ENCODE measurements at regions not wholly inside any gene's neighbourhood (a gene's known extent, or its start where the extent isn't known, plus 50 kb on each side); places are given as distances from the start of the nearest gene placed in this dataset.

DNA sequence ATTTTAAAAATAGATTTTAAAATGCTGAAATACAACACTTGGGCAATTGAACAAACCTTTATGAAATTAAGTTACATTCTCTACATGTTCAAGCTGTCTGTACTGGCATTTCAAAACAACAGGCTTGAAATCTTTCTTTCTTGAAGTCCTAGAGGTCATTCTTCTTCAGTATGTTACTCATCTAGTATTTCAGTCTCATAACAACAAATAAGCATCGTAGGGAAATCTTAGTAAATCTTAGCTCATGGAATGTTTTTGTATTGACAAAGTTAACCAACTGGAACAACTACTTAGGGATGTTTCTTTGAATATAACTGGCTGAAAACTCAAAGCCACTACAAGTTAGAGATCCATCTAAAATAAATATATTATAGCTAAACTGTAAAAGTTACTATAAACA lies 96.6 kb downstream of the KIF2B start:
- H3K27me3 ChIP-seq (ENCODE audit: control insufficient read depth, insufficient read depth, low read length) = no peaks in the 10 kb centered on the region
- H4K5ac ChIP-seq (ENCODE audit: low read depth, low read length) = no peak overlapping the region
- H3K4me3 ChIP-seq (ENCODE audit: insufficient read depth, low read depth, low read length) = no peak overlapping the region
- no TSS peak for BruUV-seq (replicated peaks)
- H2BK5ac ChIP-seq (ENCODE audit: low read depth, low read length, poor library complexity, severe bottlenecking) = no peak overlapping the region
- intact Hi-C loops (cut with micrococcal nuclease) = no loop called here
- H2AFZ ChIP-seq (replicated peaks; ENCODE audit: low read length, poor library complexity) = no peak overlapping the region
- POLR2A ChIA-PET (ENCODE audit: unreplicated experiment) = no interaction called here
- H3K9ac ChIP-seq (ENCODE audit: low read depth, low read length) = no peak overlapping the region
- no peak overlapping the region for H3K56ac ChIP-seq (ENCODE audit: extremely low read depth, insufficient read depth, low read length)
- H3K23ac ChIP-seq (ENCODE audit: low read depth, low read length) = no peak overlapping the region
- no peak overlapping the region for H3K18ac ChIP-seq (ENCODE audit: low read depth, low read length)
- H4K91ac ChIP-seq (ENCODE audit: insufficient read depth, low read depth, low read length) = no peak overlapping the region
- TF ChIP-seq, protein P1, sequence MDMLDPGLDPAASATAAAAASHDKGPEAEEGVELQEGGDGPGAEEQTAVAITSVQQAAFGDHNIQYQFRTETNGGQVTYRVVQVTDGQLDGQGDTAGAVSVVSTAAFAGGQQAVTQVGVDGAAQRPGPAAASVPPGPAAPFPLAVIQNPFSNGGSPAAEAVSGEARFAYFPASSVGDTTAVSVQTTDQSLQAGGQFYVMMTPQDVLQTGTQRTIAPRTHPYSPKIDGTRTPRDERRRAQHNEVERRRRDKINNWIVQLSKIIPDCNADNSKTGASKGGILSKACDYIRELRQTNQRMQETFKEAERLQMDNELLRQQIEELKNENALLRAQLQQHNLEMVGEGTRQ (IDR thresholded peaks at IDR 0.05; ENCODE audit: low read depth, low read length) = no peak
- TF ChIP-seq MAFK (IDR thresholded peaks at IDR 0.05; ENCODE audit: low read depth, low read length) = no peak
- TF ChIP-seq, protein P2, sequence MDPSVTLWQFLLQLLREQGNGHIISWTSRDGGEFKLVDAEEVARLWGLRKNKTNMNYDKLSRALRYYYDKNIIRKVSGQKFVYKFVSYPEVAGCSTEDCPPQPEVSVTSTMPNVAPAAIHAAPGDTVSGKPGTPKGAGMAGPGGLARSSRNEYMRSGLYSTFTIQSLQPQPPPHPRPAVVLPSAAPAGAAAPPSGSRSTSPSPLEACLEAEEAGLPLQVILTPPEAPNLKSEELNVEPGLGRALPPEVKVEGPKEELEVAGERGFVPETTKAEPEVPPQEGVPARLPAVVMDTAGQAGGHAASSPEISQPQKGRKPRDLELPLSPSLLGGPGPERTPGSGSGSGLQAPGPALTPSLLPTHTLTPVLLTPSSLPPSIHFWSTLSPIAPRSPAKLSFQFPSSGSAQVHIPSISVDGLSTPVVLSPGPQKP (IDR thresholded peaks at IDR 0.05; ENCODE audit: borderline replicate concordance, low read depth, low read length) = no peak
- TF ChIP-seq RFX5 (IDR thresholded peaks at IDR 0.05; ENCODE audit: low read depth, low read length) = no peak
- TF ChIP-seq SMC3 (IDR thresholded peaks at IDR 0.05; ENCODE audit: low read depth, low read length) = no peak
- TF ChIP-seq MXI1 (IDR thresholded peaks at IDR 0.05; ENCODE audit: borderline replicate concordance, low read depth, low read length) = no peak
- no peak for TF ChIP-seq POLR2A (IDR thresholded peaks at IDR 0.05; ENCODE audit: low read depth, low read length)
- no peak for TF ChIP-seq RAD21 (IDR thresholded peaks at IDR 0.05; ENCODE audit: low read length)
- TF ChIP-seq MAZ (IDR thresholded peaks at IDR 0.05; ENCODE audit: borderline replicate concordance, low read depth, low read length) = no peak
- TF ChIP-seq, protein P3, sequence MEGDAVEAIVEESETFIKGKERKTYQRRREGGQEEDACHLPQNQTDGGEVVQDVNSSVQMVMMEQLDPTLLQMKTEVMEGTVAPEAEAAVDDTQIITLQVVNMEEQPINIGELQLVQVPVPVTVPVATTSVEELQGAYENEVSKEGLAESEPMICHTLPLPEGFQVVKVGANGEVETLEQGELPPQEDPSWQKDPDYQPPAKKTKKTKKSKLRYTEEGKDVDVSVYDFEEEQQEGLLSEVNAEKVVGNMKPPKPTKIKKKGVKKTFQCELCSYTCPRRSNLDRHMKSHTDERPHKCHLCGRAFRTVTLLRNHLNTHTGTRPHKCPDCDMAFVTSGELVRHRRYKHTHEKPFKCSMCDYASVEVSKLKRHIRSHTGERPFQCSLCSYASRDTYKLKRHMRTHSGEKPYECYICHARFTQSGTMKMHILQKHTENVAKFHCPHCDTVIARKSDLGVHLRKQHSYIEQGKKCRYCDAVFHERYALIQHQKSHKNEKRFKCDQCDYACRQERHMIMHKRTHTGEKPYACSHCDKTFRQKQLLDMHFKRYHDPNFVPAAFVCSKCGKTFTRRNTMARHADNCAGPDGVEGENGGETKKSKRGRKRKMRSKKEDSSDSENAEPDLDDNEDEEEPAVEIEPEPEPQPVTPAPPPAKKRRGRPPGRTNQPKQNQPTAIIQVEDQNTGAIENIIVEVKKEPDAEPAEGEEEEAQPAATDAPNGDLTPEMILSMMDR (conservative IDR thresholded peaks at IDR 0.05; ENCODE audit: low read depth, low read length) = no peak
- no peak for TF ChIP-seq BHLHE40 (IDR thresholded peaks at IDR 0.05; ENCODE audit: low read depth, low read length)
- no peak for TF ChIP-seq FOS (IDR thresholded peaks at IDR 0.05; ENCODE audit: low read depth, low read length)
- TF ChIP-seq CEBPB (IDR thresholded peaks at IDR 0.05; ENCODE audit: low read depth, low read length) = no peak
- no peak for TF ChIP-seq RCOR1 (IDR thresholded peaks at IDR 0.05; ENCODE audit: insufficient replicate concordance, low read length)
- no peak overlapping the region for H2BK120ac ChIP-seq (ENCODE audit: low read depth, low read length)
- no peak overlapping the region for H2BK20ac ChIP-seq (ENCODE audit: low read depth, low read length)
- no peak for ATAC-seq (ENCODE audit: low read depth)
- dilution Hi-C loops (cut with HindIII; ENCODE audit: low sequenced_read_pairs, unreplicated experiment) = no loop called here
- no peak overlapping the region for H3K27ac ChIP-seq (ENCODE audit: insufficient read depth, low read length)
- H4K20me1 ChIP-seq (ENCODE audit: insufficient read depth, low read length) = no peaks in the 10 kb centered on the region
- no peaks in the 10 kb centered on the region for H3K4me1 ChIP-seq (ENCODE audit: control insufficient read depth, insufficient read depth, low read length)
- no peak overlapping the region for H2AK9ac ChIP-seq (replicated peaks; ENCODE audit: low read depth, low read length, poor library complexity)
- H3K4ac ChIP-seq (ENCODE audit: low read depth, low read length) = no peak overlapping the region
- no peaks in the 10 kb centered on the region; the same call in 1 of the 2 replicates for H3K9me3 ChIP-seq (ENCODE audit: control insufficient read depth, insufficient read depth, low read length)
- H3K36me3 ChIP-seq (ENCODE audit: control insufficient read depth, insufficient read depth, low read length) = no peaks in the 10 kb centered on the region
- no peak overlapping the region for H3K4me2 ChIP-seq (ENCODE audit: low read depth, low read length)
- in situ Hi-C loops (cut with MboI; ENCODE audit: low sequenced_read_pairs) = no loop called here
- no peaks in the 10 kb centered on the region for H3K9me1 ChIP-seq (ENCODE audit: insufficient read depth, low read length)
- H3K79me1 ChIP-seq (ENCODE audit: low read depth in 1 of 2, low read length in 2 of 2) = no peaks in the 10 kb centered on the region
- no peak overlapping the region for H3K14ac ChIP-seq (replicated peaks; ENCODE audit: low read depth, low read length)
- no peak overlapping the region for H4K8ac ChIP-seq (ENCODE audit: low read depth in 2 of 2, low read length in 2 of 2)
- WGBS, 2 experiments (ENCODE audit: extremely low coverage in 2 of 2, insufficient read length in 1 of 2) = no CpG with 5 or more reads among the region's 1 CpG
- CTCF ChIA-PET = no interaction called here
- no peak for DNase-seq
- H2AK5ac ChIP-seq (ENCODE audit: low read depth, low read length) = no peak overlapping the region
- no peak overlapping the region for H2BK15ac ChIP-seq (ENCODE audit: low read depth, low read length)

Measured in IMR-90 (cell line).